GM12864 (cell line): ENCODE measurements at regions not wholly inside any gene's neighbourhood (a gene's known extent, or its start where the extent isn't known, plus 50 kb on each side); places are given as distances from the start of the nearest gene placed in this dataset.

Experiments used
- DNase-seq: peaks from one replicate; pipeline ENCODE4 v3.0.0-alpha.2; 2011; ENCODE audit warnings: low read depth
- H3K4me3 ChIP-seq: 2 replicates; pipeline ENCODE4 v1.5.1; 2011; ENCODE audit warnings: mild to moderate bottlenecking, low read depth, low read length, control low read depth
- CTCF ChIP-seq: IDR thresholded peaks from 2 replicates; pipeline ENCODE4 v1.5.1; 2011; ENCODE audit warnings: low read depth, mild to moderate bottlenecking, moderate library complexity, low read length, control low read depth, inconsistent platforms; ENCODE audit errors: missing control alignments

GRCh38 chr6:134669485-134669884, 280.4 kb downstream of the ALDH8A1 start:
- H3K4me3 ChIP-seq: no peak overlapping the region
- DNase-seq: no peak
- no peak for TF ChIP-seq CTCF

GRCh38 chr6:134667111-134667510, 282.8 kb downstream of the ALDH8A1 start:
- no peak overlapping the region for H3K4me3 ChIP-seq
- DNase-seq: no peak
- TF ChIP-seq CTCF: no peak

- no peak overlapping the region for H3K4me3 ChIP-seq
- no peak for TF ChIP-seq CTCF
- DNase-seq: no peak
These were observed 283.8 kb downstream of the ALDH8A1 start for GRCh38 chr6:134666125-134666524.

GRCh38 chr6:134665029-134665723, 284.7 kb downstream of the ALDH8A1 start:
- TF ChIP-seq CTCF: no peak
- H3K4me3 ChIP-seq: no peak overlapping the region
- no peak for DNase-seq

GRCh38 chr6:134663800-134664535, 285.9 kb downstream of the ALDH8A1 start:
- TF ChIP-seq CTCF: no peak
- no peak overlapping the region for H3K4me3 ChIP-seq
- no peak for DNase-seq

GRCh38 chr6:134663356-134663755, 286.5 kb downstream of the ALDH8A1 start:
- TF ChIP-seq CTCF: no peak
- no peak overlapping the region for H3K4me3 ChIP-seq
- DNase-seq: no peak
